T47D (cell line): ENCODE measurements at regions not wholly inside any gene's neighbourhood (a gene's known extent, or its start where the extent isn't known, plus 50 kb on each side); places are given as distances from the start of the nearest gene placed in this dataset.
"Not testable (repeated sequence)": the region's sequence is repeated elsewhere in the genome, so short reads cannot be mapped to it uniquely, and the experiment has no call there.

Experiments
- DNase-seq, 2 experiments: peaks; one replicate each; pipeline versions ENCODE4 v3.0.0 to v3.0.0-alpha.2; 2011 to 2012; ENCODE audit warnings: low read depth in 1 of 2, low spot score in 1 of 2
- JUND ChIP-seq: IDR thresholded peaks from 2 replicates; pipeline ENCODE4 v1.6.1; 2012; ENCODE audit warnings: low read depth
- in situ Hi-C: cut with HindIII; loops from 2 replicates; pipeline ENCODE4 v1.10.0; 2016; ENCODE audit warnings: low sequenced_read_pairs, low pct_unique_long_range_greater_than_20kb

- in situ Hi-C loops, result no loop called here
- no peak for TF ChIP-seq JUND
- DNase-seq, result no peak
Observed at GRCh38 chr6:168377856-168378832, 58.6 kb upstream of the DACT2 start.

- in situ Hi-C loops, result not testable (repeated sequence)
Observed at GRCh38 chr6:168379579-168379978, 60.0 kb upstream of the DACT2 start.

GRCh38 chr6:168380166-168380955, 60.6 kb upstream of the SMOC2 start:
- in situ Hi-C loops, DNase-seq: not testable (repeated sequence)

More at GRCh38 chr6:168379579-168379978, 60.0 kb upstream of the DACT2 start:
- not testable (repeated sequence) for DNase-seq

GRCh38 chr6:168380956-168381605, 59.9 kb upstream of the SMOC2 start:
- no peak for DNase-seq
- TF ChIP-seq JUND, result no peak
- in situ Hi-C loops, result no loop called here

GRCh38 chr6:168381726-168382458, 59.1 kb upstream of the SMOC2 start:
- DNase-seq, result no peak
- TF ChIP-seq JUND, result no peak
- in situ Hi-C loops, result no loop called here

- in situ Hi-C loops, result no loop called here
- TF ChIP-seq JUND, result no peak
- no peak for DNase-seq
Observed at GRCh38 chr6:168383062-168383854, 57.7 kb upstream of the SMOC2 start.

- no peak for DNase-seq
- no peak for TF ChIP-seq JUND
Observed at GRCh38 chr6:168384045-168385036, 56.6 kb upstream of the SMOC2 start.

GRCh38 chr6:168385037-168385759, 55.8 kb upstream of the SMOC2 start:
- DNase-seq, result no peak

More at GRCh38 chr6:168384045-168385036, 56.6 kb upstream of the SMOC2 start:
- in situ Hi-C loops, result no loop called here

GRCh38 chr6:168385858-168386735, 54.9 kb upstream of the SMOC2 start:
- no peak for TF ChIP-seq JUND
- DNase-seq, result peak in 1 of 2 experiments; percentile 31
- in situ Hi-C loops, result no loop called here

More at GRCh38 chr6:168385037-168385759, 55.8 kb upstream of the SMOC2 start:
- TF ChIP-seq JUND, result no peak
- in situ Hi-C loops, result no loop called here
